ENCODE measurements at regions not wholly inside any gene's neighbourhood (a gene's known extent, or its start where the extent isn't known, plus 50 kb on each side); places are given as distances from the start of the nearest gene placed in this dataset.

- TF ChIP-seq CTCF (IDR thresholded peaks at IDR 0.05; ENCODE audit: low read depth, low read length, missing input control) (no peak), REST (IDR thresholded peaks at IDR 0.05) (no peak), TAF1 (conservative IDR thresholded peaks at IDR 0.05) (no peak), SP1 (IDR thresholded peaks at IDR 0.05) (no peak), ATF3 (IDR thresholded peaks at IDR 0.05) (no peak), YY1 (IDR thresholded peaks at IDR 0.05) (no peak), GABPA (IDR thresholded peaks at IDR 0.05 in 1 of 2, conservative IDR thresholded peaks at IDR 0.05 in 1 of 2) (no peak), NR2F2 (IDR thresholded peaks at IDR 0.05) (no peak), HNF4G (IDR thresholded peaks at IDR 0.05) (no peak), HNF4A (conservative IDR thresholded peaks at IDR 0.05) (no peak), ZBTB33 (IDR thresholded peaks at IDR 0.05) (no peak), MAX (IDR thresholded peaks at IDR 0.05) (no peak)
Observed at GRCh38 chr9:1581926-1582325, 433.2 kb upstream of the SMARCA2 start.

Measured in liver (tissue), 3 donors.